ENCODE measurements at regions not wholly inside any gene's neighbourhood (a gene's known extent, or its start where the extent isn't known, plus 50 kb on each side); places are given as distances from the start of the nearest gene placed in this dataset.

- DNase-seq (ENCODE audit: low read depth) = no peak
- TF ChIP-seq CTCF (IDR thresholded peaks at IDR 0.05; ENCODE audit: insufficient read depth, low read depth, low read length) = no peak
- no peak overlapping the region for H3K4me3 ChIP-seq (ENCODE audit: low read depth, low read length)
Observed at GRCh38 chr12:54700301-54700700, 52.1 kb upstream of the DCD start.

All from fibroblast of villous mesenchyme (primary cell).